Kidney epithelial cell (primary cell): ENCODE measurements at regions not wholly inside any gene's neighbourhood (a gene's known extent, or its start where the extent isn't known, plus 50 kb on each side); places are given as distances from the start of the nearest gene placed in this dataset.

Experiments used
- DNase-seq: peaks from one replicate; pipeline ENCODE4 v3.0.0-alpha.2; 2010; ENCODE audit warnings: low read depth
- H3K27me3 ChIP-seq: 2 replicates; pipeline ENCODE4 v1.6.0; 2011; ENCODE audit warnings: low read length; ENCODE audit not compliant: control insufficient read depth, insufficient read depth
- H3K36me3 ChIP-seq: 2 replicates; pipeline ENCODE4 v1.5.1; 2011; ENCODE audit warnings: low read length; ENCODE audit not compliant: control insufficient read depth, insufficient read depth
- H3K4me3 ChIP-seq: 2 replicates; pipeline ENCODE4 v1.5.1; 2011; ENCODE audit warnings: low read depth, mild to moderate bottlenecking, control low read depth, low read length
- TF ChIP-seq, protein P1 (sequence below): IDR thresholded peaks from 2 replicates; pipeline ENCODE4 v1.5.1; 2011; ENCODE audit warnings: mild to moderate bottlenecking, moderate library complexity, low read length, control low read depth, inconsistent platforms; ENCODE audit not compliant: insufficient read depth, poor library complexity, severe bottlenecking

GRCh38 chr9:19998153-19998552 lies 209.3 kb upstream of the SLC24A2 start:
- DNase-seq: no peak
- H3K27me3 ChIP-seq: no peaks in the 10 kb centered on the region
- H3K4me3 ChIP-seq: no peak overlapping the region
- TF ChIP-seq, protein P1, sequence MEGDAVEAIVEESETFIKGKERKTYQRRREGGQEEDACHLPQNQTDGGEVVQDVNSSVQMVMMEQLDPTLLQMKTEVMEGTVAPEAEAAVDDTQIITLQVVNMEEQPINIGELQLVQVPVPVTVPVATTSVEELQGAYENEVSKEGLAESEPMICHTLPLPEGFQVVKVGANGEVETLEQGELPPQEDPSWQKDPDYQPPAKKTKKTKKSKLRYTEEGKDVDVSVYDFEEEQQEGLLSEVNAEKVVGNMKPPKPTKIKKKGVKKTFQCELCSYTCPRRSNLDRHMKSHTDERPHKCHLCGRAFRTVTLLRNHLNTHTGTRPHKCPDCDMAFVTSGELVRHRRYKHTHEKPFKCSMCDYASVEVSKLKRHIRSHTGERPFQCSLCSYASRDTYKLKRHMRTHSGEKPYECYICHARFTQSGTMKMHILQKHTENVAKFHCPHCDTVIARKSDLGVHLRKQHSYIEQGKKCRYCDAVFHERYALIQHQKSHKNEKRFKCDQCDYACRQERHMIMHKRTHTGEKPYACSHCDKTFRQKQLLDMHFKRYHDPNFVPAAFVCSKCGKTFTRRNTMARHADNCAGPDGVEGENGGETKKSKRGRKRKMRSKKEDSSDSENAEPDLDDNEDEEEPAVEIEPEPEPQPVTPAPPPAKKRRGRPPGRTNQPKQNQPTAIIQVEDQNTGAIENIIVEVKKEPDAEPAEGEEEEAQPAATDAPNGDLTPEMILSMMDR: no peak
- H3K36me3 ChIP-seq: no peaks in the 10 kb centered on the region

DNA sequence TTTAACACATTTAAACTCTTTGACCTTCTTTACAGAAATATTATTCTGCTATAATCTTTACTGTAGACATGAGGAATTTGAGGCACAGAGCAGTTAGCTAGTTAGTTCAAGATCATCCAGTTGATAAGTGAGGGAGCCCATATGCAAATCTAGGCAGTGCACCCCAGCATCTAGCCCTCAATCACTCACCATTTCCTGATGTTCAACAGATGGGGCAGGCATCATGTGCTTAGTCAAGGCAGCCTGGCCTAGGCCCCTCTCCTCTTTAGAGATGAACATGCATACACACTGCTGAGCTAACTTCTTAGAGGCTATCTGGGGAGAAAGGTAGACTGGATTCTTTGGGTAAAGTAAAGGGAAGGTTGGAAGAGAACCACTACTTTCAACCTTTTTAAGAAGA lies 206.8 kb upstream of the SLC24A2 start:
- no peaks in the 10 kb centered on the region for H3K36me3 ChIP-seq
- H3K4me3 ChIP-seq: no peak overlapping the region
- DNase-seq: no peak
- no peaks in the 10 kb centered on the region for H3K27me3 ChIP-seq
- TF ChIP-seq, protein P1: no peak

DNA sequence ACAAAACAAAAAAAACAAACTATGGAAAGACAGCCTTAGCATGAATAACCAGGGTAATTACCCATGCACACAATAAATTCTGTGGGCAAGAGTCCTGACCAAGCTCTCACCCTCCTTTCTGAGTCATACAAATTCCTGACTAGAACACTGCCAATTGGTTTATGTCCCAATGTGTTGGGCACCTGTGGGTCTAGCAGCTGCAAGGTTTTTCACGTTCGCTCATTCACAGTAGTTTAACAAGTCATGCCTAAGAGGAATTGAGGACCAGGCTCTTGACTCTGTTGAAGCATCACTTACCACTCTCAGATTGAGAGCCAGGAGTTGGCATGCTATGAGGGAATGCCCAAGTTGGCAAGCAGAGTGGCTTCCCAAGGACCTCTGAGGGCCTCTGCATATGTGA lies 205.5 kb upstream of the SLC24A2 start:
- H3K4me3 ChIP-seq: no peak overlapping the region
- no peaks in the 10 kb centered on the region for H3K27me3 ChIP-seq
- TF ChIP-seq, protein P1: no peak
- peak; percentile 91 for DNase-seq
- H3K36me3 ChIP-seq: no peaks in the 10 kb centered on the region

- no peaks in the 10 kb centered on the region for H3K27me3 ChIP-seq
- DNase-seq: peak; percentile 68
- TF ChIP-seq, protein P1: no peak
Observed at GRCh38 chr9:19992556-19992955, 203.7 kb upstream of the SLC24A2 start.

DNA sequence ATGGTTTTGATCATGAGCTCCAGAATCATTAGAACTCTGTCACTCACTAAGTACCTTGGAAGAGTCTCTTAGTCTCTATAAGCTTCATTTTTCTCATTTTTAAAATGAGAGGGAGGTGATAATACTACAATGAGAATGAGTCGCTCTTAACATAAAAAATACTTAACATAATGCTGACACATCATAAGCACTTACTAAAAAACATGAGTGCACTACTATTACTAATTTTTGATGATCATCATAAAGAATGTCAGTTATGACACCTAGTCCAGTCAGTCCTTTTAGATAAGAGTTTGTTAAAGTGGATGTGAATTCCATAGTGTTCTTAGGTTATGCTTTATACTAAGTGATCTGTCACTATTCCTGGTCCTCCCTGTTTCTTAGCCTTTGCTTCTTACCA lies 200.4 kb upstream of the SLC24A2 start:
- no peaks in the 10 kb centered on the region for H3K27me3 ChIP-seq
- H3K36me3 ChIP-seq: no peaks in the 10 kb centered on the region
- DNase-seq: no peak
- TF ChIP-seq, protein P1: no peak
- no peak overlapping the region for H3K4me3 ChIP-seq

More at GRCh38 chr9:19992556-19992955, 203.7 kb upstream of the SLC24A2 start:
- Histone ChIP-seq H3K4me3 (no peak overlapping the region), H3K36me3 (no peaks in the 10 kb centered on the region)

DNA sequence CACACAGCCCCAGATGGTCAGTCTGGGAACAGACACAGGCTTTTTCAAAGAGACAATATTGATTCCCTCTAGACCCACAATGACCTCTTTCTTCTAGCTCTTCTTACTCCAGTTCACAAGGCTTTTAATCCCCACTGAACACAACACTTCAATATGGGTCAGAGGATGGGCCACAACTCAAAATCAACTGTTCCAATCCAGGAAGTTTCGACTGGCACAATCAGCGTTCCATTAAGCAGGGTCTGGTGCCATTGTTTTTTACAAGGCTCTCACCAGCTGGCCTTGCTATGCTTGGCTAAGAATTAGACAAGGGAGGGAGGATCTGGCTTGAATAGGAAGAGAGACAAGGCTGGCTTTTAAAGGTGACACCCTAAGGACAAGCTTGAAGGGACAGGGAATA lies 199.4 kb upstream of the SLC24A2 start:
- Histone ChIP-seq H3K36me3 (no peaks in the 10 kb centered on the region), H3K27me3 (no peaks in the 10 kb centered on the region), H3K4me3 (no peak overlapping the region)
- TF ChIP-seq, protein P1: no peak
- no peak for DNase-seq
